ENCODE measurements at regions not wholly inside any gene's neighbourhood (a gene's known extent, or its start where the extent isn't known, plus 50 kb on each side); places are given as distances from the start of the nearest gene placed in this dataset. TPM values are rescaled to one million over a fixed set of nuclear protein-coding genes. Genes with fewer than 3 reads are reported as not detected.

MicroRNA genes in the stretch of these regions (microRNA counts, 767-probe panel; counts per million panel counts)
- microRNA hsa-miR-374b-5p = not detected
- microRNA hsa-miR-374c-5p = not detected
- not detected for microRNA hsa-miR-421

Small RNA genes lying in the stretch of these regions (microRNA-seq; reads per million reads assigned to microRNA genes)
- not detected for gene MIR374B (ENCODE audit: borderline number of aligned reads)
- gene MIR374C (ENCODE audit: borderline number of aligned reads) = not detected
- gene MIR421 (ENCODE audit: borderline number of aligned reads) = 294 reads per million, percentile 71 among the genes with 10 or more reads in this experiment
